ENCODE measurements at regions not wholly inside any gene's neighbourhood (a gene's known extent, or its start where the extent isn't known, plus 50 kb on each side); places are given as distances from the start of the nearest gene placed in this dataset.
"Not testable (repeated sequence)": the region's sequence is repeated elsewhere in the genome, so short reads cannot be mapped to it uniquely, and the experiment has no call there.

GRCh38 chrX:96502507-96502906, 182.1 kb upstream of the DIAPH2 start:
- no peak for DNase-seq (ENCODE audit: low spot score)

- not testable (repeated sequence) for DNase-seq (ENCODE audit: low spot score)
These were observed 155.3 kb upstream of the DIAPH2 start for GRCh38 chrX:96529386-96529785.

GRCh38 chrX:96538104-96538725, 146.4 kb upstream of the DIAPH2 start:
- peak; percentile 88 for DNase-seq (ENCODE audit: low spot score)

- DNase-seq (ENCODE audit: low spot score), result peak; percentile 30
These were observed 144.5 kb upstream of the DIAPH2 start for GRCh38 chrX:96540111-96540631.

GRCh38 chrX:96546281-96546680, 138.4 kb upstream of the DIAPH2 start:
- DNase-seq (ENCODE audit: low spot score), result peak; percentile 23

- DNase-seq (ENCODE audit: low spot score), result no peak
These were observed 133.2 kb upstream of the DIAPH2 start for GRCh38 chrX:96551322-96551872.

- DNase-seq (ENCODE audit: low spot score), result no peak
These were observed 127.8 kb upstream of the DIAPH2 start for GRCh38 chrX:96556886-96557285.

GRCh38 chrX:96561129-96561528, 123.5 kb upstream of the DIAPH2 start:
- not testable (repeated sequence) for DNase-seq (ENCODE audit: low spot score)

- DNase-seq (ENCODE audit: low spot score), result no peak
These were observed 121.0 kb upstream of the DIAPH2 start for GRCh38 chrX:96563646-96564045.

- no peak for DNase-seq (ENCODE audit: low spot score)
These were observed 120.0 kb upstream of the DIAPH2 start for GRCh38 chrX:96564595-96564994.

- no peak for DNase-seq (ENCODE audit: low spot score)
These were observed 117.8 kb upstream of the DIAPH2 start for GRCh38 chrX:96566878-96567277.

GRCh38 chrX:96568071-96568470, 116.6 kb upstream of the DIAPH2 start:
- DNase-seq (ENCODE audit: low spot score), result no peak

GRCh38 chrX:96569034-96569433, 115.6 kb upstream of the DIAPH2 start:
- peak; percentile 7 for DNase-seq (ENCODE audit: low spot score)

GRCh38 chrX:96575011-96575410, 109.6 kb upstream of the DIAPH2 start:
- no peak for DNase-seq (ENCODE audit: low spot score)

- DNase-seq (ENCODE audit: low spot score), result no peak
These were observed 108.3 kb upstream of the DIAPH2 start for GRCh38 chrX:96576368-96576767.

GRCh38 chrX:96578781-96579180, 105.9 kb upstream of the DIAPH2 start:
- no peak for DNase-seq (ENCODE audit: low spot score)

- no peak for DNase-seq (ENCODE audit: low spot score)
These were observed 105.4 kb upstream of the DIAPH2 start for GRCh38 chrX:96579252-96579651.

GRCh38 chrX:96590403-96590802, 94.2 kb upstream of the DIAPH2 start:
- DNase-seq (ENCODE audit: low spot score), result no peak

- no peak for DNase-seq (ENCODE audit: low spot score)
These were observed 93.2 kb upstream of the DIAPH2 start for GRCh38 chrX:96591421-96591820.

GRCh38 chrX:96597847-96598246, 86.8 kb upstream of the DIAPH2 start:
- not testable (repeated sequence) for DNase-seq (ENCODE audit: low spot score)

GRCh38 chrX:96611619-96612362, 72.9 kb upstream of the DIAPH2 start:
- DNase-seq (ENCODE audit: low spot score), result no peak

GRCh38 chrX:96615448-96615847, 69.2 kb upstream of the DIAPH2 start:
- DNase-seq (ENCODE audit: low spot score), result no peak

- no peak for DNase-seq (ENCODE audit: low spot score)
These were observed 65.1 kb upstream of the DIAPH2 start for GRCh38 chrX:96619588-96619987.

Measured in HT-29 (cell line).